ENCODE measurements at regions not wholly inside any gene's neighbourhood (a gene's known extent, or its start where the extent isn't known, plus 50 kb on each side); places are given as distances from the start of the nearest gene placed in this dataset.

DNA sequence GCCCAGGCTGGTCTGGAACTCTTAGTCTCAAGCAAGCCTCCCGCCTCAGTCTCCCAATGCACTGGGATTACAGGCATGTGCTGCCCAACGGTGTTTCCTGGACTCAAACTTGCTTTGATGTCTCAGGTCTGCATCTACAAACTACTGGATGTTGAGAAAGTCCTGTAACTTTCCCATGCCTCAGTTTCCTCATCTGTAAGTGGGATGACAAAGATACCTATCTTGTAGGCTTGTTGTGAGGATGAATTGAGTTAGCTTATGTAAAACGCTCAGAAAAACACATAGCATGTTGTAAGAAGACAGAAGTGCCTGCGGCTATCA is 63.6 kb upstream of the NUDT4 start:
- TF ChIP-seq, protein P1, sequence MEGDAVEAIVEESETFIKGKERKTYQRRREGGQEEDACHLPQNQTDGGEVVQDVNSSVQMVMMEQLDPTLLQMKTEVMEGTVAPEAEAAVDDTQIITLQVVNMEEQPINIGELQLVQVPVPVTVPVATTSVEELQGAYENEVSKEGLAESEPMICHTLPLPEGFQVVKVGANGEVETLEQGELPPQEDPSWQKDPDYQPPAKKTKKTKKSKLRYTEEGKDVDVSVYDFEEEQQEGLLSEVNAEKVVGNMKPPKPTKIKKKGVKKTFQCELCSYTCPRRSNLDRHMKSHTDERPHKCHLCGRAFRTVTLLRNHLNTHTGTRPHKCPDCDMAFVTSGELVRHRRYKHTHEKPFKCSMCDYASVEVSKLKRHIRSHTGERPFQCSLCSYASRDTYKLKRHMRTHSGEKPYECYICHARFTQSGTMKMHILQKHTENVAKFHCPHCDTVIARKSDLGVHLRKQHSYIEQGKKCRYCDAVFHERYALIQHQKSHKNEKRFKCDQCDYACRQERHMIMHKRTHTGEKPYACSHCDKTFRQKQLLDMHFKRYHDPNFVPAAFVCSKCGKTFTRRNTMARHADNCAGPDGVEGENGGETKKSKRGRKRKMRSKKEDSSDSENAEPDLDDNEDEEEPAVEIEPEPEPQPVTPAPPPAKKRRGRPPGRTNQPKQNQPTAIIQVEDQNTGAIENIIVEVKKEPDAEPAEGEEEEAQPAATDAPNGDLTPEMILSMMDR (IDR thresholded peaks at IDR 0.05; ENCODE audit: poor library complexity): no peak
- TF ChIP-seq EZH2 (IDR thresholded peaks at IDR 0.05; ENCODE audit: borderline replicate concordance): no peak
